HG03342 (cell line): ENCODE measurements at regions not wholly inside any gene's neighbourhood (a gene's known extent, or its start where the extent isn't known, plus 50 kb on each side); places are given as distances from the start of the nearest gene placed in this dataset.
"Not testable (repeated sequence)": the region's sequence is repeated elsewhere in the genome, so short reads cannot be mapped to it uniquely, and the experiment has no call there.

Source experiments
- ATAC-seq: cut with Tn5 transposase; IDR thresholded peaks from one replicate; pipeline ENCODE4 v1.9.1; 2021; ENCODE audit warnings: mild to moderate bottlenecking, moderate library complexity; ENCODE audit not compliant: unreplicated experiment

GRCh38 chr14:51573607-51574006, 78.1 kb upstream of the FRMD6 start:
- no peak for ATAC-seq

DNA sequence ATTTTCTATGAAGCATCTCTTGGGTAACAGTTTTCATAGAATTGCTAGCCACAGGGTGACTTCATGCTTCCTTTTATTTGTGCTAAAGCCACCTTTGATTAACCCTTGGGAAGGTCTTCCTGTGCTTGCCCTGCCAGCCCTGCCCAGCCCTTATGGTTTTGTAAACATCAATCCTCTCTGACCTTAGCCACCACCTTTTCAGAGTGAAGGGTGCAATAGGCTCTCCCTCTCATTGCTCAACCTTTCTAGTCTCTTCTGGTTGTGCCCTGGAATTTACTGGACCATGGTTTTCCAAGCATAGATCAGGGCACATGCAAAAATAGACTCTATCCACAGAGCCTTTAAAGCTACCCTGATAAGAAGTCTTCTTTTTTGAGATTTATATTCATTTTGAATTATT, 77.7 kb upstream of the FRMD6 start:
- no peak for ATAC-seq

GRCh38 chr14:51575349-51576116, 76.2 kb upstream of the FRMD6 start:
- no peak for ATAC-seq

DNA sequence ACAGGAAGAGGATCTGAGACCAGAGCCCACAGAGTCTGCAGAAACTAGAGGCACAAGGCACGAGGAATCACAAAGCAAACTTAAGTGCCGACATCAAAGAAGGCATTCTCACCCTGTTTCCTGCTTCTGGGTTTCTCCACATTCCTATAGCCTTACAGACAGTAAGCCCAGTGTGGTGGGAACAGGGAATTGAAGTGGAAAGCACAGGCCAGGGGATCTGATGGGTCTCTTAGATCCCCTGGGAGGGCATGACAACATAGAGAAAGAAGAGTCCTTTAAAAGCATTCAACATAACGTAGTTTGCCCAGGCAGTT, 75.6 kb upstream of the FRMD6 start:
- no peak for ATAC-seq

DNA sequence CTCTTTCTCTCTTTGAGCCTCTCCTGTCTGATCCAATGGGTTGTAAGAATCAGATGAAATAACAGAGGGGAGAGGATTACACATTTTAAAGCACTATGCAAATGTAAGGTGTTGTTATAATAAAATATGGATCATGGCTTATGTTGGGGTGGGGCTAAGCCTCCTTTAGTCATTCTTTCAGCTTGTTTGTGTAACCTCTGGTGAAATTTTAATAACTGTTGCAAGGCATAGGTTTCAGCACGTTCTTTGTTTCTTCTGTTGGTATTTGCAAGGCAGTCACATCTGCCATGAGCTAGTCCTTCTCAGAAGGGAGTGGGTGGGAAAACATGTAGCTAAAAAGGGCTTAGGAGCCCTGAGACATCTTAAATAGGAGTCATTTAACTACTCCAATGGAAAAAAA, 74.8 kb upstream of the FRMD6 start:
- no peak for ATAC-seq

GRCh38 chr14:51578853-51579252, 72.9 kb upstream of the FRMD6 start:
- ATAC-seq = no peak

DNA sequence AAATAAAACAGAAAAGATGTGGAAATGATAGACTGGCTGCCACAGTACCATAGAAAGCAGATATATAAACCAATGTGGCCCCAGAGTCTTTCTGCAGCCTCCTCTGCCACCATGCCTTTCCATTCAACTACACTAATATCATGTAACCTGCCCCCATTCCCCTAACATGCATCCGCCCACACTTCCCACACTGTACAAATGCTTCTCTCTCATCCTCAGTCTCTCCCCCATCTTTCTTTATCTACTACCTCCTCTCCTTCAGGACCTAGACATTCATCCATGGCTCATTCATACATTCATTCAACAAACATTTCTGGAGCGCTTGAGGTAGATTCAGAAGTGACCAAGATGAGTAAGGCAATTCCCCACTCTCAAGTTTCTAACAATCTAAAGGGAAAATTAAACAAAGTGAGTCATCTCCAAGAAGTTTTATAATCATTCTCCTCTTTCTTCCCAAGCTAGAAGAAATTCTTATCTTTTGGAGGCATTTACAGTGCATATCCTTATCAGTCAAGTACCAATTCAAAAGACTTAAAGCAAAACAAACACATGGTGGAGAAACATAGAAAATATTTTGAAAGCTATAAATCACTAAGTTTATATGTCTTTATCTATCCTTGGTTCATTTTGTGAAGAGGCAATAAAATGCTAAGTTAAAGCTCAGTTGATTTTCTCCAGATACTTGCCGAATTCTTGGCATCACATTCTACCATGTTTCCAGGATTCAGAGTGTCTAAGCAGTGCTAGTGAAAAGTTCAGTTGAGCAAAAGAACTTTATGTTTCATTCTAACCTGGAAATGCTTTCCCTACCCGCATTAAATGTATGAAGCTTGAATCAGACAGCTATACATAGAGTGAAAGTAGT, 70.5 kb upstream of the FRMD6 start:
- no peak for ATAC-seq

DNA sequence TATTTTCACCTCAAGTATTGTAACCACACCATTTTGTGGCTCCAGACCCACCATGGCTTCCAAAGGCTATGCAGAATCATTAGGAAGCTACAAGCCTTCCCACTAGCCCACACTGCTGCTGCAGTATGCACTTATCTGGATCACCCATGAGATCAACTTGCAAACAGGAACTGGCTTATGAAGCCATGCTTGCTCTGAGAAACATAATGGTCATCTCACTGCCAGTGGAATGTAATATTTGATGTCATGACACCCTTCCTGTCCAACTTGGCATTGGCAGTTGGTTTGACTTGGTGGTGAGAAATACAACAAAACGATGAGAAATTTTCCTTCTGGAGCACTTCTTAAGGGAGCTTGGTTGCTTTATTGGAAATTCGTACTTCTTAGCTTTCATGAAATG, 69.3 kb upstream of the FRMD6 start:
- no peak for ATAC-seq

DNA sequence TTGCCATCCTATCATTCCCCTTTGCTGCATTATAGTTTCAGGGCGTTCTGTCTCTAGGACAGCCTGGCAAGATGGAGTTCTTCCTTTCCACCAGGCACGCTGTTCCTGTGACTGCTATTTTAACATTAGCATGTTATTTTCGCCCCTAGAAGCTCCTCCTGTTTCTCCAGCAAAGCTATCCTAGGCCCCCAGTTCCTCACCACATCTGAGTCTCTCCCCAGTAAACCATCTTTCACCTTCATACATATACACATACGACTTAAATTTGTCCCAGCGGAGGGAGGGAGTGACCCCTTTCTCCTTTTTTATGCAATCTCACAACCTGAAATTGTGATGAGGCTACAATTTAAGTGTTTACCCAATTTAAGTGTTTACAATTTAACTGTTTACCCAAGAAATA, 66.7 kb upstream of the FRMD6 start:
- no peak for ATAC-seq

DNA sequence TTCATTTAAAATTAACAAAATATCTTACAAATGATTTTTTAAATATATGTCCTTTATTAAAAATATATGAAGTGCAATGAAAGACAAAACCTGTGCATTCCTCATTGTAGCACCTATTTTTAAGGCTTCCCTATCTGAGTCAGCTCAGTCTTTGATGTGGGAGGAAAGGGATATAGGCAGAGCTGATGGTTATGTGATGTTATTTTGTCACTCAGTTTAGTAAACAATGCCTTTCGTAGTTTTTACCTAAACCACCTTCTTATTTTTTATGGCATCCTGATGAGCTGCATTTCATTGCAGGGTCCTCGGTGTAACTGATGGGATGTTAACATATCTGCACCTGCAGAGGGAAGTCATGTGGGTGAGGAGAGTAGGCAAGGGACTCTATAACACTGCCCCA, 58.9 kb upstream of the FRMD6 start:
- ATAC-seq = no peak

- no peak for ATAC-seq
Measured at GRCh38 chr14:51593397-51593796, 58.3 kb upstream of the FRMD6 start.

DNA sequence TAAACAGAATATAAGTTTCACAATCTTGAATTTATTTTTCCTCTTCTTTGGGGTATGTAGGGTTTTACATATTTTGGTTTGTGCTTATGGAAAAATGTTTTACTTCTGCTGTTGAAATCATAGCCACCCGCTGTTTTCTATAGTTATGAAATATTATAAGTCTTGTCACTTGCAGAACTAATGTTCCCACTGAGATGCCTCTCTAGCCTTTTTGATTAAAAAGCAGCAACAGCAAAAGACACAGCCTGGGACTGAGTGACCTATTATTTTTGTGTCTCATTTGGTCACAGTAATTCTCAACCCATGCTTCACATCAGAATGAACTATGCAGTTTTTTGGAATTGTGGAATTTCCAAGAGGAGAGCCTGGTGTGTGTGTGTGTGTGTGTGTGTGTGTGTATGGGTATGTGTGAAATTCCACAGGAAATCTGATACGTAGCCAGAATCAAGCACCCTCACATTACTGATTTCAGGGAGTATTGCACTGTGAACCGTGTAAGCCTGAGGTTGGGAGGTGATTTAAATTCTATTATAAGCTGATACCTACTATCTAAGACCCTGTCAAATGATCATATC, 55.7 kb upstream of the FRMD6 start:
- ATAC-seq = no peak

- no peak for ATAC-seq
Measured at GRCh38 chr14:51596488-51597117, 55.1 kb upstream of the FRMD6 start.

GRCh38 chr14:51597261-51598001, 54.3 kb upstream of the FRMD6 start:
- ATAC-seq = no peak

DNA sequence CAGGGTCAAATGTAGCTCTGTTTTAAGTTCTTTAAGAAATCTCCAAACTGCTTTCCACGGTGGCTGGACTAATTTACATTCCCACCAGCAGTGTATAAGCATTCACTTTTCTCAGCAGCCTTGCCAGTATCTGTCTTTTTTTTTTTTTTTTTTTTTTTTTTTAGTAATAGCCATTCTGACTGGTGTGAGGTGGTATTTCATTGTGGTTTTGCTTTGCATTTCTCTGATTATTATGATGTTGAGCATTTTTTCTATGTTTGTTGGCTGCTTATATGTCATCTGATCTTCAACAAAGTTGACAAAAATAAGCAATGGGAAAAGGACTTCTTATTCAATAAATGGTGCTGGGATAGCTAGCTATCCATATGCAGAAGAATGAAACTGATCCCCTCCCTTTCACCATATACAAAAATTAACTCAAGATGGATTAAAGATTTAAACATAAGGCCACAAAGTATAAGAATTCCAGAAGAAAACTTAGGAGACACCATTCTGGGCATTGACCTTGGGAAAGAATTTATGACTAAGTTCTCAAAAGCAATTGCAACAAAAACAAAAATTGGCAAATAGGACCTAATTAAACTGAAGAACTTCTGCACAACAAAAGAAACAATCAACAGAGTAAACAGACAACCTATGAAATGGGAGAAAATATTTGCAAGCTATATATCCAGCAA, 52.6 kb upstream of the FRMD6 start:
- not testable (repeated sequence) for ATAC-seq

DNA sequence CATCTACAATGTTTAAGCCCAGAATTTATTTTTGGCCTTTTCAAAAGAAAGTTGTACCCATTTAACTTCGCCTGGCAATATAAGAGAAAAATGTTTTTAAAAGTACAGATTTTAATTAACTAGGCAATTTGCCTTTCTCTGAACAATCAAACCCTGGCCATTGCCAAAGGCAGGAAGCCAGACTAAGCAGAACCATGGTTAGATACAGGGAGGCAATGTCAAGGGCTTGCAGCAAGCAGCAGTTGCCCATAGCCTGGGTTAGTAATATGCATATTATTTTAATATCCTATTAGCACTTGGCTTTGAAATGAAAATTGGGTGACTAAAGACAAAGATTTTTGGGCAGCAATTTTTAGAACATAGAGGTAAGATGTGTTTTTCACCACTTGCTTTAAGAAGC, 51.1 kb upstream of the FRMD6 start:
- no peak for ATAC-seq
